PC-3 (cell line): ENCODE measurements at regions not wholly inside any gene's neighbourhood (a gene's known extent, or its start where the extent isn't known, plus 50 kb on each side); places are given as distances from the start of the nearest gene placed in this dataset.

ENCODE experiments used
- ATAC-seq: fragments of 200-7000 bp; cut with Tn5 transposase; 2 replicates; pipeline ENCODE4 v1.9.1; 2020; ENCODE audit warnings: mild to moderate bottlenecking, moderate library complexity
- BruUV-seq: library from RNA; stranded (reverse); fragments of 400-500 nt; replicated peaks from 2 replicates; lab custom pipeline; 2021; lab: Mats Ljungman, UMichigan
- CTCF ChIA-PET: fragments of 300-600 bp; sonication (Branson Sonifier 250); formaldehyde crosslinking; loops from one replicate; lab custom pipeline; 2022; ENCODE audit warnings: antibody characterized with exemption; lab: Charles Lee
- POLR2A ChIA-PET: fragments of 300-600 bp; sonication (Branson Sonifier 250); formaldehyde crosslinking; loops from one replicate; lab custom pipeline; 2022; ENCODE audit warnings: antibody characterized with exemption; ENCODE audit not compliant: unreplicated experiment; lab: Charles Lee
- DNase-seq: peaks from one replicate; pipeline ENCODE4 v3.0.0-alpha.2; 2015
- H2AFZ ChIP-seq: fragments of 300-600 bp; sonication (generic); 2 replicates; pipeline ENCODE4 v1.6.0; 2016; ENCODE audit warnings: antibody characterized with exemption, low read length
- H3F3A ChIP-seq: fragments of 300-600 bp; sonication (generic); one replicate; pipeline ENCODE4 v1.6.0; 2017; ENCODE audit warnings: antibody characterized with exemption, low read length, control low read depth, mild to moderate bottlenecking; ENCODE audit not compliant: unreplicated experiment
- H3K27ac ChIP-seq: fragments of 300-600 bp; sonication (generic); 2 replicates; pipeline ENCODE4 v1.5.1; 2016; ENCODE audit warnings: mild to moderate bottlenecking, low read length
- H3K27me3 ChIP-seq: fragments of 300-600 bp; sonication (generic); 2 replicates; pipeline ENCODE4 v1.6.1; 2016; ENCODE audit warnings: low read length, mixed read lengths
- H3K36me3 ChIP-seq: fragments of 300-600 bp; sonication (generic); 2 replicates; pipeline ENCODE4 v1.6.1; 2016; ENCODE audit warnings: low read depth, mixed run types, low read length, mixed read lengths
- H3K4me1 ChIP-seq: fragments of 300-600 bp; sonication (generic); 2 replicates; pipeline ENCODE4 v1.5.1; 2016; ENCODE audit warnings: low read length; ENCODE audit not compliant: insufficient read depth
- H3K4me2 ChIP-seq: fragments of 300-600 bp; sonication (generic); 2 replicates; pipeline ENCODE4 v1.6.0; 2016; ENCODE audit warnings: low read length
- H3K4me3 ChIP-seq: fragments of 300-600 bp; sonication (generic); 2 replicates; pipeline ENCODE4 v1.5.1; 2016; ENCODE audit warnings: mild to moderate bottlenecking, low read length, mixed read lengths
- H3K79me2 ChIP-seq: fragments of 300-600 bp; sonication (generic); 2 replicates; pipeline ENCODE4 v1.6.1; 2017; ENCODE audit warnings: low read length, mixed read lengths
- H3K9ac ChIP-seq: fragments of 300-600 bp; sonication (generic); 2 replicates; pipeline ENCODE4 v1.6.0; 2016; ENCODE audit warnings: mild to moderate bottlenecking, low read length
- H3K9me2 ChIP-seq: fragments of 300-600 bp; sonication (generic); replicated peaks from 2 replicates; pipeline ENCODE4 v1.6.1; 2016; ENCODE audit warnings: mixed run types, low read length, mixed read lengths
- H3K9me3 ChIP-seq: fragments of 300-600 bp; sonication (generic); 2 replicates; pipeline ENCODE4 v1.6.1; 2016; ENCODE audit warnings: low read length, mixed read lengths
- H4K20me1 ChIP-seq: fragments of 300-600 bp; sonication (generic); 2 replicates; pipeline ENCODE4 v1.6.1; 2016; ENCODE audit warnings: low read length, mixed read lengths
- CTCF ChIP-seq: fragments of 300-600 bp; sonication (generic); conservative IDR thresholded peaks from 2 replicates; pipeline ENCODE4 v1.5.1; 2017; ENCODE audit warnings: antibody characterized with exemption, low read depth, mild to moderate bottlenecking, low read length
- EZH2 ChIP-seq: fragments of 300-600 bp; sonication (generic); IDR thresholded peaks from one replicate; pipeline ENCODE4 v1.6.1; 2017; ENCODE audit warnings: antibody characterized with exemption, mild to moderate bottlenecking, low read length; ENCODE audit not compliant: unreplicated experiment
- EZH2phosphoT487 ChIP-seq: fragments of 300-600 bp; sonication (generic); IDR thresholded peaks from 2 replicates; pipeline ENCODE4 v1.6.1; 2018; ENCODE audit warnings: mild to moderate bottlenecking, antibody characterized with exemption, low read length, borderline replicate concordance
- intact Hi-C: fragments of 100-400 bp; cut with micrococcal nuclease; formaldehyde crosslinking; loops from 2 replicates; pipeline ENCODE4 v1.9.0; 2023

- Histone ChIP-seq H3K36me3 (no peaks in the 10 kb centered on the region), H2AFZ (no peak overlapping the region), H3K9me3 (no peaks in the 10 kb centered on the region), H3K4me2 (no peak overlapping the region), H3K27ac (no peak overlapping the region), H3F3A (no peaks in the 10 kb centered on the region), H3K27me3 (no peaks in the 10 kb centered on the region), H3K79me2 (no peaks in the 10 kb centered on the region), H4K20me1 (no peaks in the 10 kb centered on the region), H3K4me3 (no peak overlapping the region), H3K9me2 (no peaks in the 10 kb centered on the region), H3K4me1 (no peaks in the 10 kb centered on the region), H3K9ac (no peak overlapping the region)
- BruUV-seq: no TSS peak
- intact Hi-C loops: no loop called here
- DNase-seq (no peak), ATAC-seq (no peak)
- ChIA-PET POLR2A (no interaction called here), CTCF (no interaction called here)
- TF ChIP-seq EZH2: no peak
- TF ChIP-seq CTCF: no peak
- no peak for TF ChIP-seq EZH2phosphoT487
These were observed 264.9 kb upstream of the ZC4H2 start for GRCh38 chrX:65241059-65241721.

- Histone ChIP-seq H3K9me2 (no peaks in the 10 kb centered on the region), H3K4me1 (no peaks in the 10 kb centered on the region), H3K79me2 (no peaks in the 10 kb centered on the region), H3K36me3 (no peaks in the 10 kb centered on the region), H4K20me1 (no peaks in the 10 kb centered on the region), H3K4me2 (no peak overlapping the region), H3K9ac (no peak overlapping the region), H3K9me3 (no peaks in the 10 kb centered on the region), H3F3A (no peaks in the 10 kb centered on the region), H3K4me3 (no peak overlapping the region), H2AFZ (no peak overlapping the region), H3K27ac (no peak overlapping the region), H3K27me3 (no peaks in the 10 kb centered on the region)
- TF ChIP-seq CTCF (no peak), EZH2 (no peak), EZH2phosphoT487 (no peak)
- no TSS peak for BruUV-seq
- ATAC-seq (no peak), DNase-seq (no peak)
- POLR2A ChIA-PET: no interaction called here
- intact Hi-C loops: no loop called here
- CTCF ChIA-PET: no interaction called here
These were observed 227.3 kb upstream of the ZC4H2 start for GRCh38 chrX:65203545-65203944.

GRCh38 chrX:65196758-65197360 lies 220.6 kb upstream of the ZC4H2 start:
- no peak overlapping the region for H3K27ac ChIP-seq
- no peaks in the 10 kb centered on the region for H3K9me3 ChIP-seq
- H3K4me2 ChIP-seq: peak overlapping the region; percentile 64
- ATAC-seq (peak; percentile 96), DNase-seq (peak; percentile 44)
- ChIA-PET POLR2A (no interaction called here), CTCF (interaction anchor here (1.1 kb wide), 1 partner anchor 221 kb away, joined by 3 read pairs; no protein-coding TSS in a partner anchor)
- no peaks in the 10 kb centered on the region for H3K36me3 ChIP-seq
- no peak overlapping the region for H3K9ac ChIP-seq
- H3K4me3 ChIP-seq: peak overlapping the region; percentile 50; the same call in 1 of the 2 replicates
- H3K9me2 ChIP-seq: no peaks in the 10 kb centered on the region
- TF ChIP-seq EZH2phosphoT487 (no peak), EZH2 (no peak), CTCF (peak; percentile 36; the same call in 1 of the 2 replicates)
- no peaks in the 10 kb centered on the region for H3K79me2 ChIP-seq
- H4K20me1 ChIP-seq: no peaks in the 10 kb centered on the region
- no TSS peak for BruUV-seq
- intact Hi-C loops: loop anchor here (1.0 to 5.0 kb wide), 3 partner anchors 163 to 302 kb away; partner anchors contain the start of genes ZC3H12B and ZC4H2
- peak overlapping the region; percentile 53 for H2AFZ ChIP-seq
- H3K4me1 ChIP-seq: no peaks in the 10 kb centered on the region
- no peaks in the 10 kb centered on the region for H3K27me3 ChIP-seq
- H3F3A ChIP-seq: no peaks in the 10 kb centered on the region
